ENCODE measurements at regions not wholly inside any gene's neighbourhood (a gene's known extent, or its start where the extent isn't known, plus 50 kb on each side); places are given as distances from the start of the nearest gene placed in this dataset.
"Not testable (repeated sequence)": the region's sequence is repeated elsewhere in the genome, so short reads cannot be mapped to it uniquely, and the experiment has no call there.

- not testable (repeated sequence) for TF ChIP-seq CTCF, POLR2A (IDR thresholded peaks at IDR 0.05)
Measured at GRCh38 chr4:9683174-9683573, 98.3 kb upstream of the DRD5 start.

Data from lower leg skin (tissue), 3 donors.